ENCODE measurements at regions not wholly inside any gene's neighbourhood (a gene's known extent, or its start where the extent isn't known, plus 50 kb on each side); places are given as distances from the start of the nearest gene placed in this dataset.

DNA sequence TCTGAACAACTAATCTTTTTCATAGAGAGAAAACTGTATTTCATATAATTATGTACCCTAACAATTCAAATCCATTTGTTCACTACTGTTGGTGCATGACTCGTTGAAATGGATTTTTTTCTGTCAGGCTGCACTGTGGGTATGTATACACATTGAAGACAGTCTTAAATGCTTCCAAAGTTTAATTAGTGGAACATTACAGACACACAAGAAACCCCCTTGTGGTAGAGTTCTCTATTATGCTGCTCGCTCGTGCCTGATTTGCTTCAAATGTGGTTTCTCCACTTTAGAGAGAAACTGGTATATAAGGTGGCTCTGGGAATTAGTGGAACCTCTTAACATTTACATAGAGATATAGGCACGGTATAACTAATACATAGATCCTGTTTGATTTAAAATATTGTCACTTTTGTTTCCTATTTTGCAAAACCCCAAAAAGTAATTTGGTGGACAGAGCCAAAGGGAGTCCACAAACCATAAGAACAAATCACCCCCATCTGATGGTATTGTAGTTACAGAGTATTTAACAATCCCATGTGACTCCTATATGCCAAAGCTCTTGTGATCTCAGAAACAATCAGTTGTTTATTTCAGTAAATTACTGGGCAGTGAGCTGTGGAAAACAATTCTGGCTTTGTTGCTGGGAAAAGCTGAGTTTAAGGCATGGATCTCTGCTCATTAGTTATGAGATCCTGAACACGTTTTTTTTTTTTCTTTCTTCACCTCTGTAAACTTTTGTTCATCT is 159.5 kb downstream of the BRMS1L start:
- no peak for DNase-seq
- CTCF ChIA-PET, result interaction anchor here (0.8 kb wide), 1 partner anchor 85 kb away, joined by 3 read pairs; no protein-coding TSS in a partner anchor
- H3K27me3 Mint-ChIP-seq, result peaks cover 3% of the 10 kb centered on the region
- H3K27ac Mint-ChIP-seq, result no peak overlapping the region
- no peaks in the 10 kb centered on the region for H3K9me3 Mint-ChIP-seq
- H3K4me3 Mint-ChIP-seq, result no peak overlapping the region
- intact Hi-C loops (cut with micrococcal nuclease), result no loop called here
- H3K36me3 Mint-ChIP-seq, result no peaks in the 10 kb centered on the region
- H3K4me1 Mint-ChIP-seq (ENCODE audit: low read depth), result no peaks in the 10 kb centered on the region
- POLR2A ChIA-PET, result no interaction called here

DNA sequence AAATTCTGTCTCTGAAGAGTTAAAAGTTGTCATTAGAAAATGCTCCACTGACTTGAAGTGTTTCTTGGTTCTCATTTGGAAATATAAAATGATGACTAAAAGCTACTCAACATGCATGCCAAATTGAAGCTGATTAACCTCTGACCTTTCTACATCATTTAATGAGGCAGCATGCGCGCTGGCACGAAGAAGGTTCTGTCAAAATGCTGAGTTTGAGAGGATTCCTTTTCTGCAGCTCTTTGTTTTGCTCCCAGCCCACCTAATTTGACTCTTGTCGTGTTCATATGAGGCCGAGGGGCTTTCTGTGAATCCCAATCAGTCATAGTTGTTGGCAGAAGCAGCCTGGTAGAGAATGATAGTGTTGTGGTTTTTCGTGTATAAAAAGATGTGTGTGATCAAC is 153.4 kb downstream of the BRMS1L start:
- intact Hi-C loops (cut with micrococcal nuclease), result no loop called here
- ChIA-PET CTCF (no interaction called here), POLR2A (no interaction called here)
- no peak for DNase-seq
- Mint-ChIP-seq H3K27me3 (no peaks in the 10 kb centered on the region), H3K4me3 (no peak overlapping the region), H3K27ac (no peak overlapping the region), H3K9me3 (no peaks in the 10 kb centered on the region), H3K36me3 (no peaks in the 10 kb centered on the region), H3K4me1 (ENCODE audit: low read depth) (no peaks in the 10 kb centered on the region)

DNA sequence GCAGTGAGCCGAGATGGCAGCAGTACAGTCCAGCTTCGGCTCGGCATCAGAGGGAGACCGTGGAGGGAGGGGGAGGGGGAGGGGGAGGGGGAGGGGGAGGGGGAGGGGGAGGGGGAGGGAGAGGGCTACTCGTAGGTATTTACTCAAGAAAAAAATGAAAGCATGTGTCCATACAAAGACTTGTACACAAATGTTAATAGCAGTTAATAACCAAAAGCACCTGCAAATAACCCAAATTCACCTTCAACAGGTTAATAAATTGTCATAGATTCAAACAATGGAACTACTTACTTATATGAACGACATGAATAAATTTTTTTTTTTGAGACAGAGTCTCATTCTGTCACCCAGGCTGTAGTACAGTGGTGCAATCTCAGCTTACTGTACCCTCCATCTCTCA is 152.4 kb downstream of the BRMS1L start:
- Mint-ChIP-seq H3K27me3 (peaks cover 3% of the 10 kb centered on the region), H3K36me3 (no peaks in the 10 kb centered on the region), H3K4me3 (no peak overlapping the region), H3K4me1 (ENCODE audit: low read depth) (no peaks in the 10 kb centered on the region), H3K27ac (no peak overlapping the region), H3K9me3 (no peaks in the 10 kb centered on the region)
- ChIA-PET CTCF (no interaction called here), POLR2A (no interaction called here)
- intact Hi-C loops (cut with micrococcal nuclease), result no loop called here
- DNase-seq, result no peak

DNA sequence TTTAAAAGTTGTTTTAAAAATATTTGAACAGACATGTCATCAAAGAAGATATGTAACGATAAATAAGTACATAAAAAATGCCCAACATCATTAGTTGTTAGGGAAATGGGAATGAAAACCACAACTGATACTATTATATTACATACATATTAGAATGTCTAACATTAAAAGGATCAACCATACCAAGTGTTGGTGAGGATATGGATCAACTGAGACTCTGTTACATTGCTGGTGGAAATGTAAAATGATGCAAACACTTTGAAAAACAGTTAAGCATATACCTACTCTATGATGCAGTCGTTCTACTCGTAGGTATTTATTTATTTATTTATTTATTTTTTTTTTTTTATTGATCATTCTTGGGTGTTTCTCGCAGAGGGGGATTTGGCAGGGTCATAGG is 149.7 kb downstream of the BRMS1L start:
- Mint-ChIP-seq H3K4me1 (ENCODE audit: low read depth) (no peaks in the 10 kb centered on the region), H3K36me3 (no peaks in the 10 kb centered on the region), H3K4me3 (no peak overlapping the region), H3K9me3 (no peaks in the 10 kb centered on the region), H3K27ac (no peak overlapping the region), H3K27me3 (peaks cover 3% of the 10 kb centered on the region)
- ChIA-PET CTCF (no interaction called here), POLR2A (no interaction called here)
- no peak for DNase-seq
- intact Hi-C loops (cut with micrococcal nuclease), result no loop called here

DNA sequence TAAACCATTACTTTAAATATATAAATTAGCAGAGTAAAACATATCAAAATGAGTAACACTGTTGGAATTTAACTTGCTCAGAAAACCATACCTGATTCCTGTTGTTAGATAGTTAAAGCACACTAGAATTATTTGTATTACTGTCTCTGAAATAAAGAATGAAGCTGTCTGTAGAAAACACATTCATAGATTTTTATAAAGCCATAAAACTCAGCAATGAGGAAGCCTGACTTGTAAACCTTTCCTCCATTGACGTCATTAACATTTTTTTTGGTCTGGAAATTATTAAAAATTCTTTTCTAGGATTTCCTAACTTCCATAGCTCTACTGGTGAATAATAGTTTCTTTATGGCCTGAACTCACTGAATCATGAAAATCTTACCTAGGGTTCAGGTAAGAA is 147.6 kb downstream of the BRMS1L start:
- CTCF ChIA-PET, result interaction anchor here (0.6 to 1.7 kb wide), 2 partner anchors 13 to 96 kb away, joined by 3 to 4 read pairs; no protein-coding TSS in a partner anchor

DNA sequence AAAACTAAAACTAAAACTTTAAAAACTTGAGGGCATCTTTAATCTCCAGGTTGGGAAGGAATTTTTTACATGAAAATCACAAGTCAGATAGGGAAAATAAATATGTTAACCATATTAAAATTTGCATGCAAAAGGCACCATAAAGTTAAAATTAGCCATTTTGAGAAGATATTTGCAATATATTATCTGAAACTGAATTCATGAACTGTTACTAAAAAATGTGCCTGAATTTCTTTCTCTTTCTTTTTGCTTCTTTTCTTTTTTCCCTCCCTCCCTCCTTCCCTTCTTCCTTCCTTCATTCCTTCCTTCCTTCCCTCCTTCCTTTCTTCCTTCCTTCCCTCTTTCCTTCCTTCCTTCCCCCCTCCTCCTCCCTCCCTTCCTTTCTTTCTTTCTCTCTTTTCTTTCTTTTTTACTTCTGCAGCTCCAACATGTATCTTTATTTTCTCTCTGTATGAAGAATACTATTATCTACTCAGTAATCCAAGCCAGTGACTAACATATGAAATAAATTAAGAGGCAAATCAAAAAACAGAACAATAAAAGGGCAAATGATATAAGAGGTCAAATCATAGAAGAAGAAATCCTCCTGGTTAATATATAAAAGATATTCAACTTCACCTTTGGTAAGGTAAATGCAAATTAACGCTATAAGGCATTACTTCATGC is 146.0 kb downstream of the BRMS1L start:
- no peak overlapping the region for H3K27ac Mint-ChIP-seq
- H3K4me1 Mint-ChIP-seq (ENCODE audit: low read depth), result no peaks in the 10 kb centered on the region
- POLR2A ChIA-PET, result no interaction called here
- intact Hi-C loops (cut with micrococcal nuclease), result no loop called here
- no peaks in the 10 kb centered on the region for H3K9me3 Mint-ChIP-seq
- H3K27me3 Mint-ChIP-seq, result peaks cover 8% of the 10 kb centered on the region
- DNase-seq, result no peak
- H3K4me3 Mint-ChIP-seq, result no peak overlapping the region
- H3K36me3 Mint-ChIP-seq, result no peaks in the 10 kb centered on the region
- CTCF ChIA-PET, result interaction anchor here (1.7 kb wide), 1 partner anchor 98 kb away, joined by 4 read pairs; no protein-coding TSS in a partner anchor

More for the DNA sequence above, 147.6 kb downstream of the BRMS1L start:
- DNase-seq, result no peak
- H3K9me3 Mint-ChIP-seq, result no peaks in the 10 kb centered on the region
- peaks cover 3% of the 10 kb centered on the region for H3K27me3 Mint-ChIP-seq
- H3K4me3 Mint-ChIP-seq, result no peak overlapping the region
- no peak overlapping the region for H3K27ac Mint-ChIP-seq
- H3K36me3 Mint-ChIP-seq, result no peaks in the 10 kb centered on the region
- POLR2A ChIA-PET, result no interaction called here
- intact Hi-C loops (cut with micrococcal nuclease), result no loop called here
- no peaks in the 10 kb centered on the region for H3K4me1 Mint-ChIP-seq (ENCODE audit: low read depth)

DNA sequence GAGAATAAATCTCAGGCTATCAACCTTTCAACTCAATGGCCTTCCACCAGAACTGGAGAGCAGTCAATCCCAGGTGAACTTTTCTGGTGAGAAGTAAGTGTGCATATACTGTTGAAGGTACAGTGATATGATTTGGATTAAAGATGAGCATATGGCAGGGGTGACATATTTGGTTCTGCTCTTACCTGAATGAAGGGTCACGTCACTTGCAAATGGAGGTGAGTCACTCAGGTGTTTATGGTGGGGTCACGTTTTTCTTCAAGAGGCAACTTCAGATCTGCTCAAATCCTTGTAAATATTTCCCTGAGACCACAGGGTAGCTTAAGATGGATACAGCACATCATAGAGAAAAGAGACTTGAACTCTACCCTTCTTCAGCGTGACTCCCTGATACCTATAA is 143.2 kb downstream of the BRMS1L start:
- Mint-ChIP-seq H3K4me1 (ENCODE audit: low read depth) (no peaks in the 10 kb centered on the region), H3K36me3 (no peaks in the 10 kb centered on the region), H3K27me3 (peaks cover 9% of the 10 kb centered on the region), H3K27ac (no peak overlapping the region), H3K4me3 (no peak overlapping the region), H3K9me3 (no peaks in the 10 kb centered on the region)
- POLR2A ChIA-PET, result no interaction called here
- intact Hi-C loops (cut with micrococcal nuclease), result no loop called here
- no peak for DNase-seq
- CTCF ChIA-PET, result no interaction called here

DNA sequence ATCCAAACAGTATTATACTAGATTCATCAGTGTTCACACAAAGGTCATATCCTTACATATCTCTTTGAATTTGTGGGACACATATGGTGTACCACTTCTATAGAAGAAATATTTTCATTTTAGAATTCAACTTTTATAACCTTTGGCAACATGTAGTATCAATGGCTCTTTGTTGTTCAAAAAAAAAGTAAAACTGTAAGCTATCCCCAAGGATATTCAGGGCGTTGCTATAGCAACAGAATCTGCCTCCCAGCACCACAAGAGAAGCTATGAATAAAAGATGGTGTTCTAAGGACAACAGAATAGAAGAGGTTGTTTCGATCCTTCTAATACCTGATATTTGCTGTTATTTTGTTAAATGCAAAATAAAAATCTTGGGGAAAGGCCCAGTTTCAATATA is 139.3 kb downstream of the BRMS1L start:
- H3K9me3 Mint-ChIP-seq, result no peaks in the 10 kb centered on the region
- peaks cover 6% of the 10 kb centered on the region for H3K27me3 Mint-ChIP-seq
- no peaks in the 10 kb centered on the region for H3K36me3 Mint-ChIP-seq
- H3K4me3 Mint-ChIP-seq, result no peak overlapping the region
- no peaks in the 10 kb centered on the region for H3K4me1 Mint-ChIP-seq (ENCODE audit: low read depth)
- intact Hi-C loops (cut with micrococcal nuclease), result no loop called here
- no peak for DNase-seq
- ChIA-PET POLR2A (no interaction called here), CTCF (interaction anchor here (1.2 to 1.6 kb wide), 2 partner anchors 9 to 104 kb away, joined by 3 to 4 read pairs; no protein-coding TSS in a partner anchor)
- no peak overlapping the region for H3K27ac Mint-ChIP-seq

DNA sequence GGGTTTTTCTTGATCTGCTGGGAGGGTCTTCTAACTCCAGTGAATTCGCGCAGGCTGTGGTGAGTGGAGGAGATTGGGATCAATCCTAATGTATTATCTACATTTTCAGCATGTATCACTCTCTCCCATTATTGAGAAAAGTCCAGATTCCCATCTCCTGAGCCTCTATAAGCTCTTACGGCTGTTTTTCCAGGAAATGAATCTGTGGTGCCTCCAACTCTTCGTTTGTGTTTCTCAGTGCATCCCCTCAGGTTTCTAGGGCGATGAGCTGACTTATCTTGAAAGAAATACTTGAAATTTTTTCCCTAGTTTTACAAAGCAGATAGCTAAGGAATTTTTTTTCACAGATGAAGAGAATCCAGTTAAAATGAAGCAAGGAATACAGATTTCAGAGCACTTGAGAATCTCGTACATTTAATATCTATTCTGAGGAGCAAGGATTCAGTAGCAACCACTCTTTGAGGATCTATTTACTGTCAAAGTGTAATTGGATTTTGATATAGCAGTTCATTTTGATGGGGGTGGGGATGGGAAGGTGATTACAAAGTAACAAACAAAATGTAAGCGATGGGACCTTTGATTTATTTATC is 138.7 kb downstream of the BRMS1L start:
- H3K4me3 Mint-ChIP-seq, result no peak overlapping the region
- POLR2A ChIA-PET, result no interaction called here
- H3K27me3 Mint-ChIP-seq, result peaks cover 6% of the 10 kb centered on the region
- no peaks in the 10 kb centered on the region for H3K4me1 Mint-ChIP-seq (ENCODE audit: low read depth)
- H3K9me3 Mint-ChIP-seq, result no peaks in the 10 kb centered on the region
- CTCF ChIA-PET, result interaction anchor here (1.2 kb wide), 1 partner anchor 105 kb away, joined by 3 read pairs; no protein-coding TSS in a partner anchor
- no peak for DNase-seq
- no peak overlapping the region for H3K27ac Mint-ChIP-seq
- intact Hi-C loops (cut with micrococcal nuclease), result loop anchor here (5.0 kb wide), 1 partner anchor 103 kb away; no protein-coding TSS in a partner anchor
- no peaks in the 10 kb centered on the region for H3K36me3 Mint-ChIP-seq

DNA sequence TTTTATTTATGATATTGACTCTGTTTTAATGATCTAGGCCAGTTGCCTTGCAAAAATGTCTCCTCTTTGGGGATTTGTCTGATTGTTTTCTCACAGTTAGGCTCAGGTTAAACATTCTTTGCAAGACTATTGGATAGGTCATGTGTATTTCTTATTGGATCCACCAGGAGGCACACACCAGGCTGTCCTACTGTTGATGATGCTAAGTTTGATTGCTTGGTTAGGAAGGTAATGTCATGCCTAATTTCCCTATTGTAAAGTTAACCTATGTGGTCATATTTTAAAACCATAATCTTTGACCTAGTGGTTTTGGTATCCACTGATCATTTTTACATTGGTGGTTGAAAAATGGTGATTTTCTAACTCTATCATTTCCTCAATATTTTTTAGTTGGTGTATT is 137.1 kb downstream of the BRMS1L start:
- intact Hi-C loops (cut with micrococcal nuclease), result loop anchor here (5.0 kb wide), 1 partner anchor 104 kb away; no protein-coding TSS in a partner anchor
- CTCF ChIA-PET, result no interaction called here
- no peaks in the 10 kb centered on the region for H3K4me1 Mint-ChIP-seq (ENCODE audit: low read depth)

DNA sequence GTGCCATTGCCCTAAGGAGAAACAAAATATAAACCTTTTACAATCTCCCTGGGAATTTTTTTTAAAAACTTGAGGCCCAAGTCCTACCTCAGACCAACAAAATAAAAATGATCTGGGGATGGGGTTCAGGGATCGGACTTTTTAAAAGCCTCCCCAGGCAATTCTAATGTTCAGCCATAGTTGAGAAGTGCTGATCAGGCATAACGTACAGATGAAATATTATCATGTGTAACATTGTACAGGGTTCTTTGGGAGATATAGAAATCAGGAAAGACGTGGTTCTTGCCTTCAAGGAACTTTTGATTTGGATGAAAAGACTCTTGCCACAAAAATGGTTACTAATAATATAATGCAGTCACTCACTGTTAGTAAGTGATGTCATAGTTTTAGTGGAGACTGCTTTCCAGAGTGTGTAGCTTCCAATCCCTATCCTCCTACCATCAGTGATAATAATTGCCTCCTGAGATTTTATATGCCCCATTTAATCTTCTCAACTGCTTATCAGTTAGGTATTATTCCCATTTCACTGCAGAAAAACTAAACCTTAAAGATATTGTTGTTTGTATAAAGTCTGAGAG is 135.6 kb downstream of the BRMS1L start:
- no peak overlapping the region for H3K4me3 Mint-ChIP-seq
- H3K27me3 Mint-ChIP-seq, result peaks cover 3% of the 10 kb centered on the region
- H3K36me3 Mint-ChIP-seq, result no peaks in the 10 kb centered on the region
- intact Hi-C loops (cut with micrococcal nuclease), result loop anchor here (5.0 kb wide), 1 partner anchor 106 kb away; no protein-coding TSS in a partner anchor
- no peaks in the 10 kb centered on the region for H3K4me1 Mint-ChIP-seq (ENCODE audit: low read depth)
- H3K9me3 Mint-ChIP-seq, result no peaks in the 10 kb centered on the region
- POLR2A ChIA-PET, result no interaction called here
- CTCF ChIA-PET, result interaction anchor here (0.6 to 1.1 kb wide), 2 partner anchors 107 to 108 kb away, joined by 3 read pairs; no protein-coding TSS in a partner anchor
- DNase-seq, result no peak
- no peak overlapping the region for H3K27ac Mint-ChIP-seq

More for the DNA sequence above, 137.1 kb downstream of the BRMS1L start:
- no peak for DNase-seq
- H3K9me3 Mint-ChIP-seq, result no peaks in the 10 kb centered on the region
- peaks cover 2% of the 10 kb centered on the region for H3K27me3 Mint-ChIP-seq
- H3K27ac Mint-ChIP-seq, result no peak overlapping the region
- H3K36me3 Mint-ChIP-seq, result no peaks in the 10 kb centered on the region
- POLR2A ChIA-PET, result no interaction called here
- no peak overlapping the region for H3K4me3 Mint-ChIP-seq

DNA sequence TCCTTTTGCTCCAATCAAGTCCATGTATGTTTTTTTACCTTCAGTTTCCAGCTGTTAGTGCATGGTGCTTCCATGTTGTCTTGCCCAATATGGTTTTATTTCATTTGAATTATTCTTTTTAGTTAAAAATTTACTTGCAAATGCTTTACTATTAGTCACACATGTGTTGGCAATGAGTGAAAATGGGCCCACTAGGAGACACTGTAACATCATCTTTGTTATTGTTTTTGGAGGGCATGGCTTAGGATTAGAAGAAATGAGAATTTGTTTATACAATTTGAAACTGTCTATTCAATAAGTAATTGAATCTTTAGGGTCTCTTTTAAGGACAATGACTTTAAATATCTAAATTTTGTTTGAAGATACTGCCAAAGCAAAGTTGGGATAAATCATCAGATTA is 133.7 kb downstream of the BRMS1L start:
- ChIA-PET POLR2A (no interaction called here), CTCF (interaction anchor here (0.8 to 1.2 kb wide), 5 partner anchors 9 to 110 kb away, joined by 3 to 5 read pairs (median 3); no protein-coding TSS in a partner anchor)
- no peak overlapping the region for H3K4me3 Mint-ChIP-seq
- H3K27ac Mint-ChIP-seq, result no peak overlapping the region
- H3K4me1 Mint-ChIP-seq (ENCODE audit: low read depth), result no peaks in the 10 kb centered on the region
- H3K9me3 Mint-ChIP-seq, result no peaks in the 10 kb centered on the region
- DNase-seq, result no peak
- H3K36me3 Mint-ChIP-seq, result no peaks in the 10 kb centered on the region
- intact Hi-C loops (cut with micrococcal nuclease), result loop anchor here (5.0 kb wide), 1 partner anchor 107 kb away; no protein-coding TSS in a partner anchor
- H3K27me3 Mint-ChIP-seq, result peaks cover 6% of the 10 kb centered on the region

Measured in activated CD4-positive, alpha-beta memory T cell treated with anti-CD3 and anti-CD28 coated beads for 36 hours (primary cell).